ENCODE measurements at regions not wholly inside any gene's neighbourhood (a gene's known extent, or its start where the extent isn't known, plus 50 kb on each side); places are given as distances from the start of the nearest gene placed in this dataset.
"Not testable (repeated sequence)": the region's sequence is repeated elsewhere in the genome, so short reads cannot be mapped to it uniquely, and the experiment has no call there.

- CTCF ChIA-PET, result interaction anchor here (0.7 kb wide), 1 partner anchor 145 kb away, joined by 4 read pairs; no protein-coding TSS in a partner anchor
Observed at GRCh38 chr13:87274209-87274819, 396.9 kb upstream of the SLITRK5 start.

GRCh38 chr13:87280139-87280538 lies 391.0 kb upstream of the SLITRK5 start:
- CTCF ChIA-PET, result no interaction called here

More at GRCh38 chr13:87274209-87274819, 396.9 kb upstream of the SLITRK5 start:
- POLR2A ChIA-PET, result no interaction called here

GRCh38 chr13:87287721-87288120 lies 383.4 kb upstream of the SLITRK5 start:
- POLR2A ChIA-PET, result no interaction called here
- CTCF ChIA-PET, result no interaction called here

More at GRCh38 chr13:87280139-87280538, 391.0 kb upstream of the SLITRK5 start:
- POLR2A ChIA-PET, result no interaction called here

DNA sequence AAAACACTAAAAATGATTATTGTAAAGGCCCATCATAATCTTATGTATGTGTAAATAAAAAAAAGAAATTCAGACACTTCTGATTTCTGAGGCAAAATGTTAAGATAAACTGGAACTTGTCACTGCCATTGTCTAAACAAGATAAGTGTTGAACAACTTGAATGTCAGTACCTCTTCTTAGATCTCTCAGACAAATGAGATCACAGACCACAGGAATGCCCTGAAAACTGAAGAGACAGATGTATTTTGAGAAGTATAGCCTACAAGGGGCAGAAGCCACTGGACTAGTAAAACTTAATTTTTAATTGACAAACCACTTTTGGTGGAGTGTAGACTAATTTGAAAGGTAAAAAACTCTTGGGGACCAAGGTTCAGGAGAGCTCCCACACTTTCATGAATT lies 375.5 kb upstream of the SLITRK5 start:
- POLR2A ChIA-PET, result no interaction called here
- CTCF ChIA-PET, result no interaction called here

DNA sequence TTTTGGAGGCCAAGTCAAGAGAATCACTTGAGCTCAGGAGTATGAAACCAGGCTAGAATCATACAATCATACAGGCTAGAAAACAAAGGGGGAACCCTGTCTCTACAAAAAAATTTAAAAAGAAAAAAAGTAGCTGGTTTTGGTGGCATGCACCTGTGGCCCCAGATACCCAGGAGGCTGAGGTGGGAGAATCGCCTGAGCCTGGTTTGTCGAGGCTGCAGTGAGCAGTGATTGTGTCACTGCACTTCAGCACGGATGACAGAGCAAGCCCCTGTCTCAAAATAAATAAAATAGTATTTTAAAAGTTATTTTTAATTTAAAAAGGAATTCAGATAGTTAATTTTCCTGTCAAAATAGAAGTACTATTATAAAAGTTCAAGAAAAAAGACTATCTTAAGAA lies 369.1 kb upstream of the SLITRK5 start:
- POLR2A ChIA-PET, result no interaction called here
- CTCF ChIA-PET, result no interaction called here

GRCh38 chr13:87302931-87303330 lies 368.2 kb upstream of the SLITRK5 start:
- ChIA-PET CTCF (no interaction called here), POLR2A (no interaction called here)

GRCh38 chr13:87311165-87311564 lies 360.0 kb upstream of the SLITRK5 start:
- ChIA-PET CTCF (no interaction called here), POLR2A (no interaction called here)

- CTCF ChIA-PET, result no interaction called here
- POLR2A ChIA-PET, result no interaction called here
Observed at GRCh38 chr13:87314822-87315221, 356.3 kb upstream of the SLITRK5 start.

GRCh38 chr13:87322386-87322785 lies 348.8 kb upstream of the SLITRK5 start:
- ChIA-PET POLR2A (no interaction called here), CTCF (no interaction called here)

DNA sequence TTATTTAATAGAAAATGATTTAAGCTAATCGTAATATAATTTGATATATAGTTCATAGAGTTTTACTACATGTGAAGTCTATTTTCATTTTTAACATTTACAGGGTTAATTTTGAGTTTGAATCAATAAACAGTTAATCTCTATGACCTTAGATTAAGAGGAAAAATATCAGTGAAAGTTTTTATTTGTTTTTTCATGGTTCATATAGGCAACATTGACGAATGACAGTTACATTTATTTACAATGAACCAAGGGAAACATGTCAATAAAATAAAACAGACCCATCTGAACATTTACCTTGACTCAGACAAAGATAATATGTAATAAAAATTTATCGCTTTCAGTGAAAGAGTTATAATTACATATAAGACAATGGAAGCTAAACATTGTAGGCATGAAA lies 346.6 kb upstream of the SLITRK5 start:
- ChIA-PET POLR2A (no interaction called here), CTCF (no interaction called here)

DNA sequence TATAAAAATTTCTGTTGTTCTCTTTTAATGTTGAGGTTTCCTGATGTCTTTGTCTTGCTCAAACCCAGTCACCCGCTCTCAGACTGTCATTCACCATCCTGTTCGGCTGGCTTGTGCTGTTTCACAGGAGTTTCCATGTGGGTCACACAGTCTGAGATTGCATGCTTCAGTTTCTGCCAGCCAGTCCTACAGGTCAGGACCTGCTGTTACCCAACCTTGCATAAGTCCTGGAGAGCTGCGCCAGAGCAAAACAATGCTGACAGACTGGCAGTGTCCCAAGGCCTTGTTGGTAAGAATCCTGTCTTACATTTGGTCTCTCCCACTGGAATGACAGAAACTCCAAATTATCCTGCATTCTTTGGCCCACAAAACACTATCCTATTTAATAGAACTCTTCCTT lies 340.0 kb upstream of the SLITRK5 start:
- ChIA-PET POLR2A (no interaction called here), CTCF (no interaction called here)

DNA sequence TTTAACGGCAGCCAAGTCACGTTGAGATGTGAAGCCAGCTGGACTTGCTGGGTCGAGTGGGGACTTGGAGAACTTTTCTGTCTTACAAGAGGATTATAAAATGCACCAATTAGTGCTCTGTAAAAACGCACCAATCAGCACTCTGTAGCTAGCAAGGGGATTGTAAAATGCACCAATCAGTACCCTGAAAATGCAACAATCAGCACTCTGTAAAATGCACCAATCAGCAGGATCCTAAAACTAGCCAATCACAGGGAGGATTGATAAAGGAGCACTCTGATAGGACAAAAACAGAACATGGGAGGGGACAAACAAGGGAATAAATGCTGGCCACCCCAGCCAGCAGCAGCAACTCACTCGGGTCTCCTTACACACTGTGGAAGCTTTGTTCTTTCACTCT lies 337.6 kb upstream of the SLITRK5 start:
- ChIA-PET CTCF (no interaction called here), POLR2A (no interaction called here)

GRCh38 chr13:87334176-87334575 lies 337.0 kb upstream of the SLITRK5 start:
- ChIA-PET POLR2A (no interaction called here), CTCF (no interaction called here)

- CTCF ChIA-PET, POLR2A ChIA-PET: not testable (repeated sequence)
Observed at GRCh38 chr13:87336346-87336889, 334.8 kb upstream of the SLITRK5 start.

DNA sequence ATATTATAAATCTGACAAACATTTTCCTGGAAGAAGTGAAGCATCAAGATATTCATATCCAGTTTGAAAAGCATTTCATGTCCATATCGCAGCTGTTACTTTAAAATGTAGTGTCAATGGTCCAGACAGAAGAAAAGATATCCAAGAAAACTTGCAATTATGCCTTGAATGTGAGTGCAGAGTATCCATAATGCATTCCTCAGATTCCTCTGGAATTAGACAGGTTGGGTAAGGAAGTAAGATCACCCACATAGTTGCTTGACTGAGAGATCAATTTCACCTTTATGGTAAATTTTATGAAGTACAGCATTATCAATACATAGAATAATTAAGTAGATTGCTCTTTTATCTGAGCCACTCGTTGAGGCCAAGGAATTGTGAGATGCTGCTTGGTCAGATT lies 327.0 kb upstream of the SLITRK5 start:
- POLR2A ChIA-PET, result no interaction called here
- CTCF ChIA-PET, result no interaction called here

DNA sequence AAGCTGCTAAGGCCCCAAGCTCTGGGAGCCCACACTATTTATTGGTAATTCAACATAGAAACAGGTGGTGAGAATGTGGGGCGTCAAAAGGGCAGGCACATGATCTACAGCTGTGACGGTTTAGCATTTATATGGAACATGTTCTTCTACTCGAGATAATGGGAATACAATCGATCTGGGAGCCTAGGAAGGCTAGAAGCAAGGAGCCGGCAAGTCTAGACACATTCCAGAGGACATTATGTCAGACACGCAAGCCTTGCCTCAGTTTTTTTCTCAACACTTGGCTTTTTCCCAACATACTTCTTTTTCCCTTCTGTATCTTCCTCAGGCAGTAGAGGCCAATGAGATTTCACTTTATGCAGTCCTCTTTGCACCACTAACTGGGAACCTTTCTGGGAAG lies 315.7 kb upstream of the SLITRK5 start:
- ChIA-PET POLR2A (no interaction called here), CTCF (no interaction called here)

DNA sequence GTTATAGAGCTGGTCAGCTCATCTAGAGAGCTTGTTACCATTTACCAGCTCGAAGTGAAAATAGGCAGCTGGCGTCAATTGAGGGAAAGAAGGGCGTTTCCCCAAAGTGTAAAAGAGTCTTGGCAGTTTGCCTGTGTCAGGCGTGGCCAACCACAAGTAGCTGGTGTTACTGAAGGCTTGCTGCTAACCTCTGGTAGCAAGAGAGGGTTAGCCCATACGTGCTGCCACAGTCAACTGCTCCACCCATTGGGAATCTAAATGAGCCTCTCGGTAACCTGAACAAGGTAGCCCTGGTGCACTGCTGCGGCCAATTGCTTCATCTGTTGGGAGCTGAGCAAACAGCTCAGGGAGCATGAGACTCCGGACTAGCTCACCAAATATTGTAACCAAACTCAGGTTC lies 314.9 kb upstream of the SLITRK5 start:
- ChIA-PET POLR2A (no interaction called here), CTCF (no interaction called here)

GRCh38 chr13:87358319-87358718 lies 312.9 kb upstream of the SLITRK5 start:
- CTCF ChIA-PET, result no interaction called here
- POLR2A ChIA-PET, result no interaction called here

- POLR2A ChIA-PET, result no interaction called here
Observed at GRCh38 chr13:87361216-87361615, 310.0 kb upstream of the SLITRK5 start.

GRCh38 chr13:87368639-87369038 lies 302.5 kb upstream of the SLITRK5 start:
- CTCF ChIA-PET, result no interaction called here
- POLR2A ChIA-PET, result no interaction called here

More at GRCh38 chr13:87361216-87361615, 310.0 kb upstream of the SLITRK5 start:
- CTCF ChIA-PET, result no interaction called here

GRCh38 chr13:87376081-87376480 lies 295.1 kb upstream of the SLITRK5 start:
- ChIA-PET CTCF (no interaction called here), POLR2A (no interaction called here)

- CTCF ChIA-PET, result no interaction called here
- POLR2A ChIA-PET, result no interaction called here
Observed at GRCh38 chr13:87384099-87384498, 287.1 kb upstream of the SLITRK5 start.

GRCh38 chr13:87393358-87393757 lies 277.8 kb upstream of the SLITRK5 start:
- CTCF ChIA-PET, result no interaction called here

More at GRCh38 chr13:87393358-87393757, 277.8 kb upstream of the SLITRK5 start:
- POLR2A ChIA-PET, result no interaction called here
